C4-2B (cell line): ENCODE measurements at regions not wholly inside any gene's neighbourhood (a gene's known extent, or its start where the extent isn't known, plus 50 kb on each side); places are given as distances from the start of the nearest gene placed in this dataset.

Source experiments
- CTCF ChIP-seq: fragments of 450-650 bp; conservative IDR thresholded peaks from 2 replicates; pipeline ENCODE4 v1.5.1; 2017; ENCODE audit warnings: mild to moderate bottlenecking
- ZFX ChIP-seq: fragments of 450-650 bp; IDR thresholded peaks from 2 replicates; pipeline ENCODE4 v1.6.1; 2017

GRCh38 chrX:46325312-46325877 is 219.8 kb downstream of the ZNF674 start:
- no peak for TF ChIP-seq CTCF
- no peak for TF ChIP-seq ZFX
